IMR-90 (cell line): ENCODE measurements at regions not wholly inside any gene's neighbourhood (a gene's known extent, or its start where the extent isn't known, plus 50 kb on each side); places are given as distances from the start of the nearest gene placed in this dataset.
A peak's percentile ranks its signal among the peaks of the same experiment; 100 is the strongest.

Experiments used
- ATAC-seq: fragments of 200-7000 bp; cut with Tn5 transposase; 2 replicates; pipeline ENCODE4 v1.9.1; 2020; ENCODE audit warnings: low read depth, mild to moderate bottlenecking, moderate library complexity
- BruUV-seq: library from RNA; stranded (reverse); fragments of 400-500 nt; replicated peaks from 2 replicates; lab custom pipeline; 2021; lab: Mats Ljungman, UMichigan
- CTCF ChIA-PET: fragments of 300-600 bp; formaldehyde crosslinking; extraction: SDS; loops from one replicate; lab custom pipeline; 2021; ENCODE audit warnings: antibody characterized with exemption; lab: Yijun Ruan, JAX
- POLR2A ChIA-PET: fragments of 300-600 bp; sonication (Branson Sonifier 250); formaldehyde crosslinking; loops from one replicate; lab custom pipeline; 2022; ENCODE audit warnings: antibody characterized with exemption; ENCODE audit not compliant: unreplicated experiment; lab: Charles Lee
- DNase-seq: peaks from one replicate; pipeline ENCODE4 v3.0.0; 2013
- H2AFZ ChIP-seq: replicated peaks from 2 replicates; pipeline ENCODE3; 2013; ENCODE audit warnings: low read length, mild to moderate bottlenecking; ENCODE audit not compliant: poor library complexity
- H2AK5ac ChIP-seq: 2 replicates; pipeline ENCODE4 v1.6.1; 2013; ENCODE audit warnings: low read depth, low read length, inconsistent platforms
- H2AK9ac ChIP-seq: replicated peaks from 2 replicates; pipeline ENCODE3; 2013; ENCODE audit warnings: mild to moderate bottlenecking, low read depth, low read length, moderate library complexity; ENCODE audit not compliant: poor library complexity
- H2BK120ac ChIP-seq: 2 replicates; pipeline ENCODE4 v1.6.1; 2013; ENCODE audit warnings: low read depth, low read length, inconsistent platforms
- H2BK15ac ChIP-seq: 3 replicates; pipeline ENCODE4 v1.6.1; 2013; ENCODE audit warnings: low read depth, low read length, inconsistent platforms
- H2BK20ac ChIP-seq: 2 replicates; pipeline ENCODE4 v1.6.1; 2013; ENCODE audit warnings: low read depth, mild to moderate bottlenecking, inconsistent platforms, low read length, moderate library complexity
- H2BK5ac ChIP-seq: 2 replicates; pipeline ENCODE4 v1.6.1; 2013; ENCODE audit warnings: mild to moderate bottlenecking, low read depth, low read length, inconsistent platforms; ENCODE audit not compliant: poor library complexity, severe bottlenecking
- H3K14ac ChIP-seq: replicated peaks from 2 replicates; pipeline ENCODE4 v1.6.1; 2013; ENCODE audit warnings: low read depth, low read length, inconsistent platforms
- H3K18ac ChIP-seq: 2 replicates; pipeline ENCODE4 v1.6.1; 2013; ENCODE audit warnings: low read depth, low read length, control low read depth
- H3K23ac ChIP-seq: 2 replicates; pipeline ENCODE4 v1.6.1; 2013; ENCODE audit warnings: low read depth, low read length, inconsistent platforms
- H3K27ac ChIP-seq: 2 replicates; pipeline ENCODE4 v1.5.1; 2013; ENCODE audit warnings: mild to moderate bottlenecking, control low read depth, low read length; ENCODE audit not compliant: insufficient read depth
- H3K27me3 ChIP-seq: 2 replicates; pipeline ENCODE4 v1.6.1; 2013; ENCODE audit warnings: low read length; ENCODE audit not compliant: control insufficient read depth, insufficient read depth
- H3K36me3 ChIP-seq: 2 replicates; pipeline ENCODE4 v1.6.1; 2013; ENCODE audit warnings: low read length, mixed read lengths; ENCODE audit not compliant: control insufficient read depth, insufficient read depth
- H3K4ac ChIP-seq: 2 replicates; pipeline ENCODE4 v1.6.1; 2013; ENCODE audit warnings: low read depth, low read length, inconsistent platforms
- H3K4me1 ChIP-seq: 2 replicates; pipeline ENCODE4 v1.6.1; 2013; ENCODE audit warnings: low read length, mixed read lengths; ENCODE audit not compliant: control insufficient read depth, insufficient read depth
- H3K4me2 ChIP-seq: 2 replicates; pipeline ENCODE4 v1.6.1; 2013; ENCODE audit warnings: low read depth, mild to moderate bottlenecking, control low read depth, low read length, moderate library complexity
- H3K4me3 ChIP-seq: 2 replicates; pipeline ENCODE4 v1.5.1; 2013; ENCODE audit warnings: low read depth, mild to moderate bottlenecking, control low read depth, low read length, moderate library complexity; ENCODE audit not compliant: insufficient read depth
- H3K56ac ChIP-seq: 2 replicates; pipeline ENCODE4 v1.6.1; 2013; ENCODE audit warnings: low read length, inconsistent platforms; ENCODE audit not compliant: insufficient read depth; ENCODE audit errors: extremely low read depth
- H3K79me1 ChIP-seq, 2 experiments: 2 replicates each; pipeline ENCODE4 v1.6.1; 2013; ENCODE audit warnings: low read length in 2 of 2, inconsistent platforms in 1 of 2, low read depth in 1 of 2
- H3K9ac ChIP-seq: 2 replicates; pipeline ENCODE4 v1.6.1; 2013; ENCODE audit warnings: low read depth, low read length, control low read depth
- H3K9me1 ChIP-seq: 2 replicates; pipeline ENCODE4 v1.6.1; 2013; ENCODE audit warnings: low read length, inconsistent platforms; ENCODE audit not compliant: insufficient read depth
- H3K9me3 ChIP-seq: 2 replicates; pipeline ENCODE4 v1.6.1; 2013; ENCODE audit warnings: low read length; ENCODE audit not compliant: control insufficient read depth, insufficient read depth
- H4K20me1 ChIP-seq: 2 replicates; pipeline ENCODE4 v1.6.1; 2013; ENCODE audit warnings: low read length, inconsistent platforms; ENCODE audit not compliant: insufficient read depth
- H4K5ac ChIP-seq: 2 replicates; pipeline ENCODE4 v1.6.1; 2013; ENCODE audit warnings: mild to moderate bottlenecking, low read depth, low read length, control low read depth
- H4K8ac ChIP-seq, 2 experiments: 2 replicates each; pipeline ENCODE4 v1.6.1; 2013; ENCODE audit warnings: low read depth in 2 of 2, low read length in 2 of 2, control low read depth in 1 of 2, inconsistent platforms in 1 of 2
- H4K91ac ChIP-seq: 2 replicates; pipeline ENCODE4 v1.6.1; 2013; ENCODE audit warnings: low read depth, low read length, inconsistent platforms; ENCODE audit not compliant: insufficient read depth
- NFE2L2 ChIP-seq: fragments of 150-350 bp; IDR thresholded peaks from 2 replicates; pipeline ENCODE4 v1.6.1; 2016; ENCODE audit warnings: low read depth, mild to moderate bottlenecking, low read length
- RCOR1 ChIP-seq: IDR thresholded peaks from 2 replicates; pipeline ENCODE4 v1.6.1; 2012; ENCODE audit warnings: mild to moderate bottlenecking, low read length, improper control_type of control experiment; ENCODE audit not compliant: insufficient replicate concordance
- WGBS, 2 experiments: methylation state at CpG; one replicate each; pipeline versions ENCODE4 v1.1.5 to v1.1.7; 2013; ENCODE audit warnings: missing lambda C conversion rate in 2 of 2; ENCODE audit not compliant: insufficient read length in 1 of 2; ENCODE audit errors: extremely low coverage in 2 of 2; 5-methylcytosine and 5-hydroxymethylcytosine counted together
- dilution Hi-C: fragments of 300-500 bp; cut with HindIII; formaldehyde crosslinking; loops from one replicate; pipeline ENCODE4 v1.14.3; 2018; ENCODE audit warnings: low sequenced_read_pairs; ENCODE audit not compliant: unreplicated experiment
- in situ Hi-C: fragments of 300-500 bp; cut with MboI; formaldehyde crosslinking; loops from 3 replicates; pipeline ENCODE4 v1.14.3; 2019; ENCODE audit warnings: low sequenced_read_pairs, inconsistent platforms, mixed read lengths
- intact Hi-C: fragments of 100-400 bp; cut with micrococcal nuclease; formaldehyde crosslinking; loops from 2 replicates; pipeline ENCODE4 v1.10.0; 2022

GRCh38 chr10:3867454-3868270 is 82.7 kb upstream of the KLF6 start:
- no peak overlapping the region for H2BK15ac ChIP-seq

More at GRCh38 chr10:3867454-3868270, 82.7 kb upstream of the KLF6 start:
- in situ Hi-C loops, result no loop called here
- Histone ChIP-seq H3K27me3 (no peaks in the 10 kb centered on the region), H3K36me3 (no peaks in the 10 kb centered on the region), H3K79me1 (no peaks in the 10 kb centered on the region), H4K20me1 (no peaks in the 10 kb centered on the region), H3K27ac (no peak overlapping the region), H2BK120ac (no peak overlapping the region), H4K91ac (no peak overlapping the region), H3K18ac (no peak overlapping the region), H2BK5ac (no peak overlapping the region), H3K9me3 (no peaks in the 10 kb centered on the region), H2AK5ac (no peak overlapping the region), H3K4me2 (no peak overlapping the region), H4K5ac (no peak overlapping the region), H3K9me1 (no peaks in the 10 kb centered on the region), H2AK9ac (no peak overlapping the region), H3K14ac (0 out of 2 replicates have a peak overlapping the region, but pooled peaks have one; percentile 26), H3K4me3 (no peak overlapping the region), H3K4me1 (no peaks in the 10 kb centered on the region), H3K23ac (no peak overlapping the region), H2AFZ (peak overlapping the region; percentile 63), H3K4ac (no peak overlapping the region), H2BK20ac (no peak overlapping the region), H4K8ac (no peak overlapping the region), H3K9ac (no peak overlapping the region), H3K56ac (no peak overlapping the region)
- ATAC-seq (no peak), DNase-seq (peak; percentile 49)
- ChIA-PET CTCF (no interaction called here), POLR2A (no interaction called here)
- dilution Hi-C loops, result no loop called here
- WGBS, 2 experiments, result no CpG with 5 or more reads among the region's 3 CpGs
- intact Hi-C loops, result no loop called here
- TF ChIP-seq RCOR1 (no peak), NFE2L2 (no peak)
- BruUV-seq, result no TSS peak
